Mesendoderm (in vitro differentiated cells): ENCODE measurements at regions not wholly inside any gene's neighbourhood (a gene's known extent, or its start where the extent isn't known, plus 50 kb on each side); places are given as distances from the start of the nearest gene placed in this dataset.
"Not testable (repeated sequence)": the region's sequence is repeated elsewhere in the genome, so short reads cannot be mapped to it uniquely, and the experiment has no call there.

Source experiments
- DNase-seq: peaks from one replicate; pipeline ENCODE4 v3.0.0; 2013
- H2AK5ac ChIP-seq: 2 replicates; pipeline ENCODE4 v1.6.1; 2013; ENCODE audit warnings: low read length, inconsistent platforms
- H2BK120ac ChIP-seq: 2 replicates; pipeline ENCODE4 v1.6.1; 2013; ENCODE audit warnings: low read depth, mild to moderate bottlenecking, low read length, moderate library complexity, mixed read lengths
- H2BK15ac ChIP-seq: replicated peaks from 2 replicates; pipeline ENCODE4 v1.6.1; 2013; ENCODE audit warnings: low read depth, mild to moderate bottlenecking, moderate library complexity
- H2BK5ac ChIP-seq: 2 replicates; pipeline ENCODE4 v1.6.1; 2013; ENCODE audit warnings: low read length, inconsistent platforms
- H3K18ac ChIP-seq: 2 replicates; pipeline ENCODE4 v1.6.1; 2013; ENCODE audit warnings: mild to moderate bottlenecking, low read length, mixed read lengths
- H3K23ac ChIP-seq: one replicate; pipeline ENCODE4 v1.6.1; 2013; ENCODE audit warnings: low read length
- H3K27ac ChIP-seq: 2 replicates; pipeline ENCODE4 v1.5.1; 2013; ENCODE audit warnings: low read depth, mild to moderate bottlenecking, inconsistent platforms, low read length, moderate library complexity
- H3K27me3 ChIP-seq: 2 replicates; pipeline ENCODE4 v1.6.1; 2013; ENCODE audit warnings: low read length, control low read depth, mild to moderate bottlenecking, inconsistent platforms; ENCODE audit not compliant: insufficient read depth, poor library complexity
- H3K36me3 ChIP-seq: 2 replicates; pipeline ENCODE4 v1.6.1; 2013; ENCODE audit warnings: low read length, inconsistent platforms; ENCODE audit not compliant: control insufficient read depth, insufficient read depth
- H3K4ac ChIP-seq: one replicate; pipeline ENCODE4 v1.6.1; 2013; ENCODE audit warnings: low read depth, mild to moderate bottlenecking, low read length, moderate library complexity
- H3K4me1 ChIP-seq: 2 replicates; pipeline ENCODE4 v1.6.1; 2013; ENCODE audit warnings: low read depth, low read length, inconsistent platforms; ENCODE audit not compliant: control insufficient read depth
- H3K4me2 ChIP-seq: 2 replicates; pipeline ENCODE4 v1.6.1; 2013; ENCODE audit warnings: low read length
- H3K4me3 ChIP-seq: 2 replicates; pipeline ENCODE4 v1.5.1; 2013; ENCODE audit warnings: mild to moderate bottlenecking, low read length
- H3K56ac ChIP-seq: one replicate; pipeline ENCODE4 v1.6.1; 2013; ENCODE audit warnings: low read length
- H3K79me1 ChIP-seq: 2 replicates; pipeline ENCODE4 v1.6.1; 2013; ENCODE audit warnings: low read length, inconsistent platforms
- H3K79me2 ChIP-seq: 2 replicates; pipeline ENCODE4 v1.6.1; 2013; ENCODE audit warnings: mild to moderate bottlenecking, low read length; ENCODE audit not compliant: control insufficient read depth, insufficient read depth
- H3K9ac ChIP-seq: 2 replicates; pipeline ENCODE4 v1.6.1; 2013; ENCODE audit warnings: low read length, inconsistent platforms
- H4K5ac ChIP-seq: one replicate; pipeline ENCODE4 v1.6.1; 2013; ENCODE audit warnings: low read length
- H4K8ac ChIP-seq: one replicate; pipeline ENCODE4 v1.6.1; 2013; ENCODE audit warnings: low read depth, mild to moderate bottlenecking, control low read depth, low read length, moderate library complexity
- WGBS: extraction: QIAGEN DNeasy Blood & Tissue Kit; methylation state at CpG from one replicate; pipeline ENCODE4 v1.1.7; 2013; ENCODE audit warnings: low lambda C conversion rate, missing lambda C conversion rate; ENCODE audit not compliant: insufficient coverage; ENCODE audit errors: extremely low coverage; 5-methylcytosine and 5-hydroxymethylcytosine counted together

DNA sequence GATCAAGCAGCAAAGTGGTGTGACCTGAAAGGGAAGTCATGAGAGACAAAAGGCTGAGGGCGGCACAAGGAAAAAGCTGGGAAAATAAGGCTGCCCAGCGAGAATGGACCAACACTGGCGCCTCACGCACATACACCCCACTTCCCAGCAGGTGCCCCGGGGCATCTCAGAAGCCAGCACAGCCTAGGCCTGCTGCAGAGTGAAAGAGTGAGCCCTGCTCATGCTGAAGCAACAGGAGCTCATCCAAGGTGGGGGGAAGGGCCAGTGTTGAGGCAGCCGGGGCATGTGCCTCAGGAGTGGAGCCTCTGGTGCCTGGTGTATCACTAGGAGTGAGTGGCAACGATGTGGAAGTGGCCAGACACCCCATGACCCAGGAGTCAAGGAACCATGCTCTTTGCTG, 158.8 kb downstream of the SPATA31A6 start:
- not testable (repeated sequence) for DNase-seq, H3K18ac ChIP-seq, H3K9ac ChIP-seq, H4K8ac ChIP-seq, H3K23ac ChIP-seq, H3K27ac ChIP-seq, H3K36me3 ChIP-seq, H3K27me3 ChIP-seq, H2BK15ac ChIP-seq, H3K4me2 ChIP-seq, H2BK5ac ChIP-seq, H2BK120ac ChIP-seq, H2AK5ac ChIP-seq, H3K79me2 ChIP-seq, H3K56ac ChIP-seq, H4K5ac ChIP-seq, H3K4me3 ChIP-seq, H3K79me1 ChIP-seq, H3K4me1 ChIP-seq, H3K4ac ChIP-seq
- no CpG with 5 or more reads among the region's 7 CpGs for WGBS

GRCh38 chr9:42344508-42344907, 161.0 kb downstream of the SPATA31A6 start:
- not testable (repeated sequence) for H3K36me3 ChIP-seq, H3K4me2 ChIP-seq, DNase-seq, H4K5ac ChIP-seq, H4K8ac ChIP-seq, H3K9ac ChIP-seq, H2BK5ac ChIP-seq, H3K4me3 ChIP-seq, H3K27ac ChIP-seq, H3K4me1 ChIP-seq, H3K56ac ChIP-seq, H2BK120ac ChIP-seq, H3K79me2 ChIP-seq, H3K23ac ChIP-seq, H2AK5ac ChIP-seq, H3K79me1 ChIP-seq, H3K4ac ChIP-seq, H3K27me3 ChIP-seq, H2BK15ac ChIP-seq, H3K18ac ChIP-seq
- WGBS = no CpG with 5 or more reads among the region's 6 CpGs

GRCh38 chr9:42346916-42347315, 163.5 kb downstream of the SPATA31A6 start:
- not testable (repeated sequence) for H2BK5ac ChIP-seq, H4K8ac ChIP-seq, H3K9ac ChIP-seq, H3K18ac ChIP-seq, H2BK15ac ChIP-seq, H3K36me3 ChIP-seq, H3K4me2 ChIP-seq, H3K79me1 ChIP-seq, H3K4ac ChIP-seq, H3K56ac ChIP-seq, H3K27ac ChIP-seq, DNase-seq, H2AK5ac ChIP-seq, H3K27me3 ChIP-seq, H4K5ac ChIP-seq, H3K4me3 ChIP-seq, H3K4me1 ChIP-seq, H3K79me2 ChIP-seq, H2BK120ac ChIP-seq, H3K23ac ChIP-seq
- WGBS = no CpG with 5 or more reads among the region's 2 CpGs

GRCh38 chr9:42349181-42349580, 165.7 kb downstream of the SPATA31A6 start:
- H3K27ac ChIP-seq, H3K23ac ChIP-seq, H2BK120ac ChIP-seq, DNase-seq, H3K79me1 ChIP-seq, H3K27me3 ChIP-seq, H2BK15ac ChIP-seq, H3K56ac ChIP-seq, H3K4me3 ChIP-seq, H3K4ac ChIP-seq, H2BK5ac ChIP-seq, H3K18ac ChIP-seq, H4K5ac ChIP-seq, H3K36me3 ChIP-seq, H3K9ac ChIP-seq, H3K4me2 ChIP-seq, H2AK5ac ChIP-seq, H3K79me2 ChIP-seq, H3K4me1 ChIP-seq, H4K8ac ChIP-seq: not testable (repeated sequence)

- H3K4me2 ChIP-seq, H3K79me1 ChIP-seq, H2BK15ac ChIP-seq, H2AK5ac ChIP-seq, H3K27ac ChIP-seq, H3K36me3 ChIP-seq, H3K27me3 ChIP-seq, H3K18ac ChIP-seq, H3K79me2 ChIP-seq, DNase-seq, H2BK120ac ChIP-seq, H4K5ac ChIP-seq, H4K8ac ChIP-seq, H3K56ac ChIP-seq, H2BK5ac ChIP-seq, H3K4ac ChIP-seq, H3K23ac ChIP-seq, H3K4me1 ChIP-seq, H3K9ac ChIP-seq, H3K4me3 ChIP-seq: not testable (repeated sequence)
- WGBS = no CpG with 5 or more reads among the region's 2 CpGs
Observed at GRCh38 chr9:42350412-42350811, 167.0 kb downstream of the SPATA31A6 start.

DNA sequence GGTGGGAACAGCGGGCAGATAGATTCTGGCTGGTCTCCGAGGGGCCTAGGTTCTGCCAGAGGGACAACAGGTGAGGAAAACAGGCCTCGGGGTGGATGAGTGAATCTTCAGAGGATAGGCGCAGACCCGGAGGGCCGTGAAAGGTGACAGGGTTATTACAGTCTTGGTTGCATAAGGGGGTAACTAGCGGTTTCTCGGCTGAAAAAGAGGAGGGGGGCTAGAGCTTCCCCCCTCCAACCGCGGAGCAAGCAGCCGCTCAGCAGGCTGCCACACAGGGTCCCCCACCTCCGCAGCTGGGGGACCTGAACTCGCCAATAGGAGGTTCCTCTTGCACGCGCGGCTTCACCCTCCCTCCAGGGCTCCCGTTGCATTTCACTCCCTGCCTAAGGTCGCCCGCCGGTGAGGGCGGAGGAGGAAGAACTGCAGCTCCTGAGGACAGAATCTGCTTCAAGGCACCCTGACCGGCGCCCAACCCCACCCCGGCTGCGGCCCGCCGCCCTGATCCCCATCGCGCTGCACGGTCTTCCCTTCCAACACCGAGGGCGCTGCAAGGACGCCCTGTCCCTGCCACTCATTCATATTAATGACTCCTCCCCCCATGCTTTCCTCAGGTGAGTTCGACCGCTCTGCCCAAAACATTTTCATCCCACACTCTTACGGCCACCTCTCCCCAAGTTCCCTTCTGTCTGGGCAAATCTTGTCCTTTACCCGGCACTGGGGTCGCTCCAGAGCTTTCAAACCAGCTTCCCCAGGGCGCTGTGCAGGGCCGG, 174.3 kb downstream of the SPATA31A6 start:
- not testable (repeated sequence) for H2AK5ac ChIP-seq, H3K27me3 ChIP-seq, H2BK5ac ChIP-seq, H4K5ac ChIP-seq, H3K4ac ChIP-seq, H3K4me3 ChIP-seq, H3K23ac ChIP-seq, H3K27ac ChIP-seq, H3K36me3 ChIP-seq, H3K79me2 ChIP-seq, H2BK120ac ChIP-seq, H3K4me1 ChIP-seq, H3K79me1 ChIP-seq, H2BK15ac ChIP-seq
- Histone ChIP-seq H3K18ac (peak overlapping the region; percentile 52), H3K9ac (peak overlapping the region; percentile 24), H3K4me2 (peak overlapping the region; percentile 11), H4K8ac (peak overlapping the region; percentile 57), H3K56ac (peak overlapping the region; percentile 71)
- WGBS = no CpG with 5 or more reads among the region's 40 CpGs
- peak; percentile 32 for DNase-seq
